Hepatocyte (in vitro differentiated cells): ENCODE measurements at regions not wholly inside any gene's neighbourhood (a gene's known extent, or its start where the extent isn't known, plus 50 kb on each side); places are given as distances from the start of the nearest gene placed in this dataset.

Experiments used
- DNase-seq: peaks from one replicate; pipeline ENCODE4 v3.0.0-alpha.2; 2016; ENCODE audit warnings: low spot score
- H2AFZ ChIP-seq: fragments of 200-600 bp; sonication (generic); 2 replicates; pipeline ENCODE4 v1.6.0; 2016; ENCODE audit warnings: antibody characterized with exemption, mild to moderate bottlenecking
- H3K27ac ChIP-seq: fragments of 200-600 bp; sonication (generic); 2 replicates; pipeline ENCODE4 v1.5.1; 2016; ENCODE audit warnings: mild to moderate bottlenecking
- H3K27me3 ChIP-seq: fragments of 200-600 bp; sonication (generic); 2 replicates; pipeline ENCODE4 v1.6.1; 2016
- H3K36me3 ChIP-seq: fragments of 200-600 bp; sonication (generic); replicated peaks from 2 replicates; pipeline ENCODE4 v1.5.1; 2016; ENCODE audit warnings: low read depth; ENCODE audit not compliant: insufficient read depth
- H3K4me1 ChIP-seq: fragments of 200-600 bp; sonication (generic); 2 replicates; pipeline ENCODE4 v1.5.1; 2016; ENCODE audit warnings: mild to moderate bottlenecking, moderate library complexity; ENCODE audit not compliant: insufficient read depth
- H3K4me2 ChIP-seq: fragments of 200-600 bp; sonication (generic); 2 replicates; pipeline ENCODE4 v1.6.0; 2016
- H3K4me3 ChIP-seq: fragments of 200-600 bp; sonication (generic); 2 replicates; pipeline ENCODE4 v1.5.1; 2016; ENCODE audit warnings: mild to moderate bottlenecking
- H3K79me2 ChIP-seq: fragments of 200-600 bp; sonication (generic); 2 replicates; pipeline ENCODE4 v1.6.0; 2017; ENCODE audit warnings: mild to moderate bottlenecking
- H3K9me2 ChIP-seq: fragments of 200-600 bp; sonication (generic); replicated peaks from 2 replicates; pipeline ENCODE4 v1.6.0; 2017; ENCODE audit warnings: mild to moderate bottlenecking; ENCODE audit not compliant: insufficient read depth
- H3K9me3 ChIP-seq: fragments of 200-600 bp; sonication (generic); 2 replicates; pipeline ENCODE4 v1.5.1; 2016; ENCODE audit warnings: low read depth, mild to moderate bottlenecking
- H4K20me1 ChIP-seq: fragments of 200-600 bp; sonication (generic); 2 replicates; pipeline ENCODE4 v1.6.0; 2016; ENCODE audit warnings: mild to moderate bottlenecking; ENCODE audit not compliant: insufficient read depth, poor library complexity, severe bottlenecking
- CTCF ChIP-seq: fragments of 200-600 bp; sonication (generic); IDR thresholded peaks from 2 replicates; pipeline ENCODE4 v1.5.1; 2016; ENCODE audit warnings: antibody characterized with exemption, mild to moderate bottlenecking; ENCODE audit not compliant: poor library complexity
- EZH2 ChIP-seq: fragments of 200-600 bp; sonication (generic); IDR thresholded peaks from 2 replicates; pipeline ENCODE4 v1.6.1; 2016; ENCODE audit warnings: antibody characterized with exemption, mild to moderate bottlenecking, borderline replicate concordance
- EZH2phosphoT487 ChIP-seq: fragments of 200-600 bp; sonication (generic); IDR thresholded peaks from one replicate; pipeline ENCODE4 v1.6.1; 2018; ENCODE audit warnings: antibody characterized with exemption, mild to moderate bottlenecking, low read depth, moderate library complexity; ENCODE audit not compliant: unreplicated experiment, severe bottlenecking
- WGBS: methylation state at CpG from one replicate; pipeline ENCODE4 v1.1.6; 2016; ENCODE audit warnings: low lambda C conversion rate; ENCODE audit errors: missing lambda C conversion rate; 5-methylcytosine and 5-hydroxymethylcytosine counted together

DNA sequence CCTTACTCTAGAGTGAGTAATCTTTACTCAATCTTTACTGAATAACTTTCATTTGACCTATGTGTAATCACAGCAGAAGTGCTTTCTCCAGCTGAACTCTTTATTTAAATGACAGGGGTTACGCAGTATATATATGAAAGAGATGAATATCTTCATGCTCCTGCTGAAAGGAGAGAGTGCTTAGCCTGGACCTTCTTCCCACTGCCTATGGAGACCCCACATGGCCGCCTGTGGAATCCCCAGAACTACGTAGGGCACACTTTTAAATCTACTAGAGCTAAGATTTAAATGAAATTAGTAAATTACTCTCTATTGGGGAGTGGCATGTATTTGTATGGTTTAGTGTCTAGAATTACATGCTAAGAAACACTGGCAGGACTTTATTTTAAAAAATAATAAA, 391.2 kb downstream of the ANKRD50 start:
- Histone ChIP-seq H4K20me1 (no peaks in the 10 kb centered on the region), H3K4me1 (no peaks in the 10 kb centered on the region), H3K79me2 (no peaks in the 10 kb centered on the region), H3K36me3 (no peaks in the 10 kb centered on the region), H3K27me3 (no peaks in the 10 kb centered on the region), H3K4me3 (no peak overlapping the region), H3K27ac (no peak overlapping the region), H3K4me2 (no peak overlapping the region), H3K9me2 (no peaks in the 10 kb centered on the region), H2AFZ (no peak overlapping the region), H3K9me3 (no peaks in the 10 kb centered on the region)
- WGBS, result 41% methylated on average over 3 of the region's 3 CpGs
- TF ChIP-seq CTCF, result peak; percentile 37
- TF ChIP-seq EZH2, result no peak
- no peak for DNase-seq

GRCh38 chr4:124322234-124323065, 390.1 kb downstream of the ANKRD50 start:
- peak; percentile 43 for DNase-seq

GRCh38 chr4:124325690-124326089, 386.8 kb downstream of the ANKRD50 start:
- no peaks in the 10 kb centered on the region for H4K20me1 ChIP-seq
- no peaks in the 10 kb centered on the region for H3K9me3 ChIP-seq
- no peak overlapping the region for H3K27ac ChIP-seq
- peaks cover 9% of the 10 kb centered on the region for H3K4me1 ChIP-seq
- H3K9me2 ChIP-seq, result no peaks in the 10 kb centered on the region
- TF ChIP-seq EZH2phosphoT487 (no peak), CTCF (no peak), EZH2 (no peak)
- no peak overlapping the region for H3K4me3 ChIP-seq
- H3K79me2 ChIP-seq, result no peaks in the 10 kb centered on the region
- H3K27me3 ChIP-seq, result no peaks in the 10 kb centered on the region
- no peaks in the 10 kb centered on the region for H3K36me3 ChIP-seq
- no peak for DNase-seq
- H3K4me2 ChIP-seq, result no peak overlapping the region
- H2AFZ ChIP-seq, result no peak overlapping the region

More at GRCh38 chr4:124322234-124323065, 390.1 kb downstream of the ANKRD50 start:
- Histone ChIP-seq H3K4me2 (no peak overlapping the region), H4K20me1 (no peaks in the 10 kb centered on the region), H3K27me3 (no peaks in the 10 kb centered on the region), H3K36me3 (no peaks in the 10 kb centered on the region), H3K4me1 (no peaks in the 10 kb centered on the region), H3K79me2 (no peaks in the 10 kb centered on the region), H3K27ac (no peak overlapping the region), H3K9me3 (no peaks in the 10 kb centered on the region), H3K4me3 (no peak overlapping the region), H2AFZ (no peak overlapping the region), H3K9me2 (no peaks in the 10 kb centered on the region)
- WGBS, result 52% methylated on average over 8 of the region's 8 CpGs
- TF ChIP-seq CTCF (peak; percentile 65), EZH2phosphoT487 (no peak), EZH2 (no peak)
